ENCODE measurements at regions not wholly inside any gene's neighbourhood (a gene's known extent, or its start where the extent isn't known, plus 50 kb on each side); places are given as distances from the start of the nearest gene placed in this dataset.
"Not testable (repeated sequence)": the region's sequence is repeated elsewhere in the genome, so short reads cannot be mapped to it uniquely, and the experiment has no call there.

- no peak for TF ChIP-seq CTCF (IDR thresholded peaks at IDR 0.05; ENCODE audit: low read depth, low read length, missing control alignments)
- Histone ChIP-seq H3K27me3 (replicated peaks) (no peaks in the 10 kb centered on the region), H3K36me3 (replicated peaks) (no peaks in the 10 kb centered on the region), H3K27ac (peak overlapping the region; percentile 16), H3K4me3 (ENCODE audit: low read depth, low read length) (no peak overlapping the region)
- peak; percentile 75 for DNase-seq
- in situ Hi-C loops (cut with HindIII; ENCODE audit: low pct_ligation_motif_present, low sequenced_read_pairs): no loop called here
Measured at GRCh38 chr18:67400502-67401117, 115.9 kb downstream of the DSEL start.

- Histone ChIP-seq H3K27ac (peak overlapping the region; percentile 81), H3K27me3 (replicated peaks) (no peaks in the 10 kb centered on the region), H3K4me3 (ENCODE audit: low read depth, low read length) (no peak overlapping the region), H3K36me3 (replicated peaks) (no peaks in the 10 kb centered on the region)
- TF ChIP-seq CTCF (IDR thresholded peaks at IDR 0.05; ENCODE audit: low read depth, low read length, missing control alignments): no peak
- in situ Hi-C loops (cut with HindIII; ENCODE audit: low pct_ligation_motif_present, low sequenced_read_pairs): no loop called here
- DNase-seq: peak; percentile 23
Measured at GRCh38 chr18:67386032-67386431, 130.5 kb downstream of the DSEL start.

- peak; percentile 86 for DNase-seq
- in situ Hi-C loops (cut with HindIII; ENCODE audit: low pct_ligation_motif_present, low sequenced_read_pairs): no loop called here
Measured at GRCh38 chr18:67385455-67385854, 131.1 kb downstream of the DSEL start.

GRCh38 chr18:67384057-67384456, 132.5 kb downstream of the DSEL start:
- in situ Hi-C loops (cut with HindIII; ENCODE audit: low pct_ligation_motif_present, low sequenced_read_pairs); DNase-seq; H3K36me3 ChIP-seq (replicated peaks); H3K27ac ChIP-seq; H3K27me3 ChIP-seq (replicated peaks); H3K4me3 ChIP-seq (ENCODE audit: low read depth, low read length): not testable (repeated sequence)

More at GRCh38 chr18:67385455-67385854, 131.1 kb downstream of the DSEL start:
- no peaks in the 10 kb centered on the region for H3K27me3 ChIP-seq (replicated peaks)
- no peaks in the 10 kb centered on the region for H3K36me3 ChIP-seq (replicated peaks)
- TF ChIP-seq CTCF (IDR thresholded peaks at IDR 0.05; ENCODE audit: low read depth, low read length, missing control alignments): no peak
- peak overlapping the region; percentile 81 for H3K27ac ChIP-seq
- no peak overlapping the region for H3K4me3 ChIP-seq (ENCODE audit: low read depth, low read length)

- DNase-seq: no peak
- no peak for TF ChIP-seq CTCF (IDR thresholded peaks at IDR 0.05; ENCODE audit: low read depth, low read length, missing control alignments)
- no peak overlapping the region for H3K27ac ChIP-seq
- in situ Hi-C loops (cut with HindIII; ENCODE audit: low pct_ligation_motif_present, low sequenced_read_pairs): no loop called here
- H3K4me3 ChIP-seq (ENCODE audit: low read depth, low read length): no peak overlapping the region
- H3K36me3 ChIP-seq (replicated peaks): no peaks in the 10 kb centered on the region
- H3K27me3 ChIP-seq (replicated peaks): no peaks in the 10 kb centered on the region
Measured at GRCh38 chr18:67381608-67382150, 134.8 kb downstream of the DSEL start.

- Histone ChIP-seq H3K36me3 (replicated peaks) (no peaks in the 10 kb centered on the region), H3K27me3 (replicated peaks) (no peaks in the 10 kb centered on the region), H3K4me3 (ENCODE audit: low read depth, low read length) (no peak overlapping the region), H3K27ac (no peak overlapping the region)
- TF ChIP-seq CTCF (IDR thresholded peaks at IDR 0.05; ENCODE audit: low read depth, low read length, missing control alignments): no peak
- DNase-seq: no peak
- in situ Hi-C loops (cut with HindIII; ENCODE audit: low pct_ligation_motif_present, low sequenced_read_pairs): no loop called here
Measured at GRCh38 chr18:67380867-67381266, 135.7 kb downstream of the DSEL start.

Data from brain microvascular endothelial cell (primary cell).